GM12892 (cell line): ENCODE measurements at regions not wholly inside any gene's neighbourhood (a gene's known extent, or its start where the extent isn't known, plus 50 kb on each side); places are given as distances from the start of the nearest gene placed in this dataset.

Source experiments
- POLR2AphosphoS5 ChIP-seq: IDR thresholded peaks from 2 replicates; pipeline ENCODE4 v1.6.1; 2011; ENCODE audit warnings: low read depth, low read length, control low read depth
- TAF1 ChIP-seq: IDR thresholded peaks from 2 replicates; pipeline ENCODE4 v1.6.1; 2011; ENCODE audit warnings: low read depth, mild to moderate bottlenecking, control low read depth, low read length, borderline replicate concordance

DNA sequence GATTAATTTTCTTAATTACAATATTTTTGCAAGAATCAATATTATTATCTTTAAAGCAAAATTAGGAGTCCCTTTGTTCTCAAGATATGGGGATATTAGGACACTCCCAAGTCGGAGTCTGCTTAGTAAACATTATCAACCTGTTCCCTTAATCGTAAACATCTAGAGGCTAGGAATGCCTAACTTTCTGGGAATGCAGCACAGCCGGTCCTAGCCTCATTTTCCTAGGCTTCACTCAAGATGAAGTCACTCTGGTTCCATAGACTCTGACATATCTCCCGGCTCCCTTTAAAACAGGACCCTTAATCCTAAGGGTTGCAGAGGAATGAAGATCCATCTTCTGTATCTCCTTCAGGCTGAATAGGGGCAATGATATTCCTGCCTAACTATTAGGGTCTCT lies 367.6 kb downstream of the GPM6A start:
- TF ChIP-seq TAF1, result no peak
- no peak for TF ChIP-seq POLR2AphosphoS5
